HL-60 (cell line): ENCODE measurements at regions not wholly inside any gene's neighbourhood (a gene's known extent, or its start where the extent isn't known, plus 50 kb on each side); places are given as distances from the start of the nearest gene placed in this dataset.

ENCODE experiments used
- GABPA ChIP-seq: IDR thresholded peaks from 2 replicates; pipeline ENCODE4 v1.6.1; 2012; ENCODE audit warnings: low read depth
- POLR2AphosphoS5 ChIP-seq: IDR thresholded peaks from 2 replicates; pipeline ENCODE4 v1.6.1; 2012; ENCODE audit warnings: low read depth
- SPI1 ChIP-seq: IDR thresholded peaks from 2 replicates; pipeline ENCODE4 v1.6.1; 2012; ENCODE audit warnings: low read depth, mild to moderate bottlenecking, borderline replicate concordance
- TF ChIP-seq, protein P1 (sequence below): IDR thresholded peaks from one replicate; pipeline ENCODE4 v1.5.1; 2011; ENCODE audit warnings: low read length, control low read depth, inconsistent platforms; ENCODE audit not compliant: insufficient read depth

DNA sequence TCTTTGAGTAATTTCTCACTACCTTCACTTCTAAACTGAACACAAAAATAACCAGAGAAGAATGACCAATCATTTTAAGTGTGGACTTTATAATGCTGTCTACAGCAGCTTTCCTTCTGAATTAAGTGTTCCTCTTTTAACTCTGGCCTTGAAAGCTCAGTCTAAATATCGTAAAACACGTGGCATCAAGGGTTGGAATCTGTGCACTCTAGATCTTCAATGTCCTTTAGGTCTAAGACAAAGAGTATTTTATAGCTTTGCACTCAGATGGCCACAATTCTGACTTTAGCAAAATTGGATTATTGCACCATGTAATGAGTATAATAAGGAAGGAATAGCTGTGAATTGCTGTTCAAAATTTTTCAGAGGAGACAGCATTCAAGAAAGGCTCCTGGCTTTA, 197.1 kb upstream of the UGT8 start:
- TF ChIP-seq, protein P1, sequence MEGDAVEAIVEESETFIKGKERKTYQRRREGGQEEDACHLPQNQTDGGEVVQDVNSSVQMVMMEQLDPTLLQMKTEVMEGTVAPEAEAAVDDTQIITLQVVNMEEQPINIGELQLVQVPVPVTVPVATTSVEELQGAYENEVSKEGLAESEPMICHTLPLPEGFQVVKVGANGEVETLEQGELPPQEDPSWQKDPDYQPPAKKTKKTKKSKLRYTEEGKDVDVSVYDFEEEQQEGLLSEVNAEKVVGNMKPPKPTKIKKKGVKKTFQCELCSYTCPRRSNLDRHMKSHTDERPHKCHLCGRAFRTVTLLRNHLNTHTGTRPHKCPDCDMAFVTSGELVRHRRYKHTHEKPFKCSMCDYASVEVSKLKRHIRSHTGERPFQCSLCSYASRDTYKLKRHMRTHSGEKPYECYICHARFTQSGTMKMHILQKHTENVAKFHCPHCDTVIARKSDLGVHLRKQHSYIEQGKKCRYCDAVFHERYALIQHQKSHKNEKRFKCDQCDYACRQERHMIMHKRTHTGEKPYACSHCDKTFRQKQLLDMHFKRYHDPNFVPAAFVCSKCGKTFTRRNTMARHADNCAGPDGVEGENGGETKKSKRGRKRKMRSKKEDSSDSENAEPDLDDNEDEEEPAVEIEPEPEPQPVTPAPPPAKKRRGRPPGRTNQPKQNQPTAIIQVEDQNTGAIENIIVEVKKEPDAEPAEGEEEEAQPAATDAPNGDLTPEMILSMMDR, result no peak
- TF ChIP-seq SPI1, result no peak
- no peak for TF ChIP-seq GABPA
- no peak for TF ChIP-seq POLR2AphosphoS5
